Caco-2 (cell line): ENCODE measurements at regions not wholly inside any gene's neighbourhood (a gene's known extent, or its start where the extent isn't known, plus 50 kb on each side); places are given as distances from the start of the nearest gene placed in this dataset.

ENCODE experiments used
- BruUV-seq: library from RNA; stranded (reverse); fragments of 400-500 nt; replicated peaks from 2 replicates; lab custom pipeline; 2021; lab: Mats Ljungman, UMichigan
- CTCF ChIA-PET: fragments of 300-600 bp; sonication (Branson Sonifier 250); formaldehyde crosslinking; loops from one replicate; lab custom pipeline; 2022; ENCODE audit warnings: antibody characterized with exemption; lab: Charles Lee
- POLR2A ChIA-PET: fragments of 300-600 bp; sonication (Branson Sonifier 250); formaldehyde crosslinking; loops from one replicate; lab custom pipeline; 2022; ENCODE audit warnings: antibody characterized with exemption; lab: Charles Lee
- DNase-seq, 2 experiments: peaks; one replicate each; pipeline versions ENCODE4 v3.0.0 to v3.0.0-alpha.2; 2020 to 2022
- H3K27me3 ChIP-seq: replicated peaks from 2 replicates; pipeline ENCODE4 v1.6.0; 2011; ENCODE audit warnings: low read length; ENCODE audit not compliant: control insufficient read depth, insufficient read depth
- H3K36me3 ChIP-seq: 2 replicates; pipeline ENCODE4 v1.5.1; 2011; ENCODE audit warnings: low read length; ENCODE audit not compliant: control insufficient read depth, insufficient read depth
- H3K4me1 ChIP-seq: fragments of 250-450 bp; sonication (Bioruptor Pico); 2 replicates; pipeline ENCODE4 v1.5.1; 2020; ENCODE audit warnings: mild to moderate bottlenecking
- H3K4me3 ChIP-seq: 2 replicates; pipeline ENCODE4 v1.5.1; 2011; ENCODE audit warnings: low read depth, mild to moderate bottlenecking, control low read depth, low read length
- H3K9me3 ChIP-seq: fragments of 250-450 bp; sonication (Bioruptor Pico); 2 replicates; pipeline ENCODE4 v1.5.1; 2020; ENCODE audit warnings: mild to moderate bottlenecking, moderate library complexity
- H3K27ac Mint-ChIP-seq: one replicate; pipeline ENCODE4 v1.8.0; 2022; ENCODE audit warnings: mixed read lengths; ENCODE audit not compliant: unreplicated experiment
- H3K27me3 Mint-ChIP-seq: one replicate; pipeline ENCODE4 v1.8.0; 2022; ENCODE audit warnings: mixed read lengths; ENCODE audit not compliant: insufficient read depth, unreplicated experiment
- H3K36me3 Mint-ChIP-seq: one replicate; pipeline ENCODE4 v1.8.0; 2022; ENCODE audit warnings: mild to moderate bottlenecking, mixed read lengths; ENCODE audit not compliant: insufficient read depth, unreplicated experiment
- H3K4me1 Mint-ChIP-seq: one replicate; pipeline ENCODE4 v1.8.0; 2022; ENCODE audit warnings: low read depth, mixed read lengths; ENCODE audit not compliant: unreplicated experiment
- H3K4me3 Mint-ChIP-seq: one replicate; pipeline ENCODE4 v1.8.0; 2022; ENCODE audit warnings: mild to moderate bottlenecking, moderate library complexity, mixed read lengths; ENCODE audit not compliant: unreplicated experiment
- H3K9me3 Mint-ChIP-seq: one replicate; pipeline ENCODE4 v1.8.0; 2022; ENCODE audit warnings: mixed read lengths; ENCODE audit not compliant: unreplicated experiment
- CTCF ChIP-seq, 2 experiments: fragments of 200-600 bp in 1 of 2; IDR thresholded peaks; 1 replicate in 1 of 2; 2 replicates in 1 of 2; pipeline versions ENCODE4 v1.5.1 to v1.8.0; 2011 to 2022; ENCODE audit warnings: antibody characterized with exemption in 1 of 2, control low read depth in 1 of 2, inconsistent platforms in 1 of 2, low read depth in 1 of 2, low read length in 1 of 2, mild to moderate bottlenecking in 1 of 2, moderate library complexity in 1 of 2; ENCODE audit not compliant: insufficient read depth in 1 of 2, severe bottlenecking in 1 of 2, unreplicated experiment in 1 of 2
- intact Hi-C: fragments of 100-400 bp; cut with micrococcal nuclease; formaldehyde crosslinking; loops from one replicate; pipeline ENCODE4 v1.10.0; 2022; ENCODE audit not compliant: unreplicated experiment

GRCh38 chr12:86697916-86698640 is 441.9 kb upstream of the MGAT4C start:
- no peaks in the 10 kb centered on the region for H3K9me3 Mint-ChIP-seq
- Histone ChIP-seq H3K9me3 (no peaks in the 10 kb centered on the region), H3K36me3 (no peaks in the 10 kb centered on the region), H3K4me3 (no peak overlapping the region), H3K27me3 (no peaks in the 10 kb centered on the region), H3K4me1 (no peaks in the 10 kb centered on the region)
- ChIA-PET POLR2A (no interaction called here), CTCF (no interaction called here)
- intact Hi-C loops: no loop called here
- no TSS peak for BruUV-seq
- no peaks in the 10 kb centered on the region for H3K4me1 Mint-ChIP-seq
- H3K27ac Mint-ChIP-seq: no peak overlapping the region
- H3K27me3 Mint-ChIP-seq: no peaks in the 10 kb centered on the region
- no peak for DNase-seq
- no peak overlapping the region for H3K4me3 Mint-ChIP-seq
- TF ChIP-seq CTCF (IDR thresholded peaks at IDR 0.05; ENCODE audit: insufficient read depth in 1 of 2, low read depth in 1 of 2, low read length in 1 of 2, severe bottlenecking in 1 of 2, unreplicated experiment in 1 of 2): no peak
- no peaks in the 10 kb centered on the region for H3K36me3 Mint-ChIP-seq

GRCh38 chr12:86683568-86684304 is 427.5 kb upstream of the MGAT4C start:
- no peak for TF ChIP-seq CTCF (IDR thresholded peaks at IDR 0.05; ENCODE audit: insufficient read depth in 1 of 2, low read depth in 1 of 2, low read length in 1 of 2, severe bottlenecking in 1 of 2, unreplicated experiment in 1 of 2)
- H3K4me3 ChIP-seq: no peak overlapping the region
- no peaks in the 10 kb centered on the region for H3K9me3 ChIP-seq
- no TSS peak for BruUV-seq
- Mint-ChIP-seq H3K36me3 (no peaks in the 10 kb centered on the region), H3K4me1 (no peaks in the 10 kb centered on the region), H3K4me3 (no peak overlapping the region), H3K27ac (no peak overlapping the region), H3K27me3 (no peaks in the 10 kb centered on the region), H3K9me3 (peaks cover 21% of the 10 kb centered on the region)
- H3K4me1 ChIP-seq: no peaks in the 10 kb centered on the region
- CTCF ChIA-PET: no interaction called here
- H3K27me3 ChIP-seq: no peaks in the 10 kb centered on the region
- no peak for DNase-seq
- intact Hi-C loops: no loop called here
- POLR2A ChIA-PET: no interaction called here
- no peaks in the 10 kb centered on the region for H3K36me3 ChIP-seq

GRCh38 chr12:86681060-86681459 is 424.9 kb upstream of the MGAT4C start:
- ChIA-PET CTCF (no interaction called here), POLR2A (no interaction called here)
- Mint-ChIP-seq H3K36me3 (no peaks in the 10 kb centered on the region), H3K27ac (no peak overlapping the region), H3K9me3 (no peaks in the 10 kb centered on the region), H3K4me1 (no peaks in the 10 kb centered on the region), H3K27me3 (no peaks in the 10 kb centered on the region), H3K4me3 (no peak overlapping the region)
- no peak for DNase-seq
- TF ChIP-seq CTCF (IDR thresholded peaks at IDR 0.05; ENCODE audit: insufficient read depth in 1 of 2, low read depth in 1 of 2, low read length in 1 of 2, severe bottlenecking in 1 of 2, unreplicated experiment in 1 of 2): no peak
- no peaks in the 10 kb centered on the region for H3K27me3 ChIP-seq
- no TSS peak for BruUV-seq
- no peak overlapping the region for H3K4me3 ChIP-seq
- no peaks in the 10 kb centered on the region for H3K36me3 ChIP-seq
- no peaks in the 10 kb centered on the region for H3K9me3 ChIP-seq
- intact Hi-C loops: no loop called here
- H3K4me1 ChIP-seq: no peaks in the 10 kb centered on the region
